GM20000 (cell line): ENCODE measurements at regions not wholly inside any gene's neighbourhood (a gene's known extent, or its start where the extent isn't known, plus 50 kb on each side); places are given as distances from the start of the nearest gene placed in this dataset.

Source experiments
- DNase-seq: peaks from one replicate; pipeline ENCODE4 v3.0.0; 2012; ENCODE audit warnings: low spot score
- TF ChIP-seq, protein P1 (sequence below): IDR thresholded peaks from 2 replicates; pipeline ENCODE4 v1.5.1; 2012; ENCODE audit warnings: mild to moderate bottlenecking, control low read depth; ENCODE audit errors: extremely low read depth, missing control alignments

DNA sequence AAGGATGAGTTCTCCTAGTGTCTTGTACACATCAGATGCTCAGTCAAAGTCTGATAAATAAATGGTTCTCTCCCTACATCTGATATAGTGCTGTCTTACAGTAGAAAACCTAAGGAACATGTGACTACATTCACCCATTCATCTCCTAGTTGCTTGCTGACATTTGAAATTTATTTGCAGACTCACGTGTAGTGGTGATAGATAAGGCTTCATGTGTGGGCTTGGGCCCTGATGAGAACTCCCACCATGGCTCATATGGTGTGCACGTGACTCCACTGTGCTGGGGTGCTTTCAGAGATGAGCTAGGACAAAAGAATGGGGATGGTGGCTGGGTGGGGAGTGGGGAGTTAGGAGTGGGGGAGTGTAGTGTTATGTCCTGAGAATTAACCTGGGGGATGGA is 287.3 kb downstream of the RPS24 start:
- TF ChIP-seq, protein P1, sequence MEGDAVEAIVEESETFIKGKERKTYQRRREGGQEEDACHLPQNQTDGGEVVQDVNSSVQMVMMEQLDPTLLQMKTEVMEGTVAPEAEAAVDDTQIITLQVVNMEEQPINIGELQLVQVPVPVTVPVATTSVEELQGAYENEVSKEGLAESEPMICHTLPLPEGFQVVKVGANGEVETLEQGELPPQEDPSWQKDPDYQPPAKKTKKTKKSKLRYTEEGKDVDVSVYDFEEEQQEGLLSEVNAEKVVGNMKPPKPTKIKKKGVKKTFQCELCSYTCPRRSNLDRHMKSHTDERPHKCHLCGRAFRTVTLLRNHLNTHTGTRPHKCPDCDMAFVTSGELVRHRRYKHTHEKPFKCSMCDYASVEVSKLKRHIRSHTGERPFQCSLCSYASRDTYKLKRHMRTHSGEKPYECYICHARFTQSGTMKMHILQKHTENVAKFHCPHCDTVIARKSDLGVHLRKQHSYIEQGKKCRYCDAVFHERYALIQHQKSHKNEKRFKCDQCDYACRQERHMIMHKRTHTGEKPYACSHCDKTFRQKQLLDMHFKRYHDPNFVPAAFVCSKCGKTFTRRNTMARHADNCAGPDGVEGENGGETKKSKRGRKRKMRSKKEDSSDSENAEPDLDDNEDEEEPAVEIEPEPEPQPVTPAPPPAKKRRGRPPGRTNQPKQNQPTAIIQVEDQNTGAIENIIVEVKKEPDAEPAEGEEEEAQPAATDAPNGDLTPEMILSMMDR = no peak
- no peak for DNase-seq

DNA sequence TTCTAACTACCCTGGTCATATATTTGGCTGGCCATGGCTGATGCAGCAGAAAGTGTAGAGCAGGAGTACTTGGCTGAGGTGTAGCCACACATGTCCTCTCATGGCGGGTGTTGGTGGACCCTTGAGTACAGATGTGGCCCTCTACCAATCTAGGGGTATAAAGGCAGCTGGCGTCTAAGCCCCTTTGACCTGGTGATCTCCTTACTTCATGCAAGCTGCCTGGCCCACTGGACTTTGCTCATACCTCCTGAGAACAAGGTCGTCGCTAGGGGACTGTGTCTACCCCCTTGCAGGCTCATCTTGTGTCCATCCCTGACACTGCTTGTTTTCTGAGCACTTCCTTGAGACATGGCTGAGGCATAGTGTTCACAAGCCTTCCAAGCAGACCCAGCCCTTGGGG is 287.8 kb downstream of the RPS24 start:
- no peak for DNase-seq
- TF ChIP-seq, protein P1 = no peak

- no peak for DNase-seq
- TF ChIP-seq, protein P1 = no peak
Measured at GRCh38 chr10:78326372-78326771, 292.7 kb downstream of the RPS24 start.

- no peak for DNase-seq
- TF ChIP-seq, protein P1 = no peak
Measured at GRCh38 chr10:78327778-78328591, 294.3 kb downstream of the RPS24 start.

GRCh38 chr10:78328592-78329404 is 295.1 kb downstream of the RPS24 start:
- DNase-seq = no peak
- TF ChIP-seq, protein P1 = no peak

- TF ChIP-seq, protein P1 = no peak
- no peak for DNase-seq
Measured at GRCh38 chr10:78330884-78331283, 297.2 kb downstream of the RPS24 start.

DNA sequence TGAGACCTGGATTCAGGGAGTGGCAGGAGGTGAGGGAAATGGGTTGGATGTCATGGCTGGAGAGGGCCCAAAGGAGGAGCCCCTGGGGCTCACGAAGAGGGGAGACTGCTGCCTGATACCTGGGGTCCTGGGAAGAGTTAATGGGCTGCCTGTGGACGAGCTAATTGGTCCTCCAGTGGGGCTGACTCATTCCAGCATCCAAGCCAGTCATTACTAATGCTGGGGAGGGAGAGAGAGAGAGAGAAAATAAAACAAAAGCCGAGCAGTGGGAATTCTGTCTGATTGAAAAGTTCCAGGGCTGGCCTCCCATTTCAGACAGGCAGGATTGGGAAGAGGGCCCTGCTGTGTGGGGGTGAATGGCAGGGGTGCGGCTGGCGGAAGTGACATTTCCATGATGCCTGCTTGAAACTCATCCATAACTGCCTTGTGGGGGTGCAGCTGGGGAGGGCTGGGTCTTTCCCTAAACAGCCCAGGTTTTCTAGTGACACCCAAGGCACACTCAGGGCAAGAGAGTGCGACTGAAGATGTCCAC is 297.8 kb downstream of the RPS24 start:
- no peak for DNase-seq
- TF ChIP-seq, protein P1 = no peak
